ENCODE measurements at regions not wholly inside any gene's neighbourhood (a gene's known extent, or its start where the extent isn't known, plus 50 kb on each side); places are given as distances from the start of the nearest gene placed in this dataset.
A peak's percentile ranks its signal among the peaks of the same experiment; 100 is the strongest.

GRCh38 chr2:58432491-58433170, 191.5 kb upstream of the FANCL start:
- Histone ChIP-seq H3K4me3 (no peak overlapping the region), H3K4me2 (no peak overlapping the region)
- POLR2A ChIA-PET (ENCODE audit: unreplicated experiment) = no interaction called here

GRCh38 chr2:58429014-58429875, 188.1 kb upstream of the FANCL start:
- H3K9me3 ChIP-seq (ENCODE audit: insufficient read depth, low read depth) = no peaks in the 10 kb centered on the region
- TF ChIP-seq EZH2 (IDR thresholded peaks at IDR 0.05; ENCODE audit: low read depth) (no peak), CTCF (conservative IDR thresholded peaks at IDR 0.05) (no peak)
- H3K9me2 ChIP-seq (ENCODE audit: insufficient read depth) = no peaks in the 10 kb centered on the region
- 0 out of 2 replicates have a peak overlapping the region, but pooled peaks have one; percentile 48 for H2AFZ ChIP-seq
- H4K20me1 ChIP-seq (ENCODE audit: insufficient read depth) = no peaks in the 10 kb centered on the region
- no peaks in the 10 kb centered on the region for H3K27me3 ChIP-seq (ENCODE audit: insufficient read depth, low read depth)
- H3K36me3 ChIP-seq (ENCODE audit: low read depth) = no peaks in the 10 kb centered on the region
- BruUV-seq (replicated peaks) = no TSS peak
- H3K4me2 ChIP-seq = peak overlapping the region; percentile 55
- H3F3A ChIP-seq (ENCODE audit: insufficient read depth, low read depth) = no peaks in the 10 kb centered on the region
- intact Hi-C loops (cut with micrococcal nuclease; ENCODE audit: unreplicated experiment) = no loop called here
- peaks cover 12% of the 10 kb centered on the region for H3K4me1 ChIP-seq (replicated peaks; ENCODE audit: insufficient read depth)
- CTCF ChIA-PET = no interaction called here
- H3K27ac ChIP-seq = no peak overlapping the region
- DNase-seq = no peak
- H3K4me3 ChIP-seq = peak overlapping the region; percentile 25; the same call in 1 of the 2 replicates
- POLR2A ChIA-PET (ENCODE audit: unreplicated experiment) = no interaction called here
- H3K79me2 ChIP-seq (ENCODE audit: low read depth) = no peaks in the 10 kb centered on the region

More at GRCh38 chr2:58432491-58433170, 191.5 kb upstream of the FANCL start:
- Histone ChIP-seq H2AFZ (no peak overlapping the region), H3K36me3 (ENCODE audit: low read depth) (no peaks in the 10 kb centered on the region), H3K27ac (no peak overlapping the region), H3F3A (ENCODE audit: insufficient read depth, low read depth) (no peaks in the 10 kb centered on the region), H3K27me3 (ENCODE audit: insufficient read depth, low read depth) (no peaks in the 10 kb centered on the region), H4K20me1 (ENCODE audit: insufficient read depth) (no peaks in the 10 kb centered on the region), H3K79me2 (ENCODE audit: low read depth) (no peaks in the 10 kb centered on the region), H3K9me2 (ENCODE audit: insufficient read depth) (no peaks in the 10 kb centered on the region), H3K4me1 (replicated peaks; ENCODE audit: insufficient read depth) (peaks cover 2% of the 10 kb centered on the region; the same call in 1 of the 2 replicates), H3K9me3 (ENCODE audit: insufficient read depth, low read depth) (no peaks in the 10 kb centered on the region)
- intact Hi-C loops (cut with micrococcal nuclease; ENCODE audit: unreplicated experiment) = no loop called here
- no peak for DNase-seq
- CTCF ChIA-PET = no interaction called here
- TF ChIP-seq CTCF (conservative IDR thresholded peaks at IDR 0.05) = no peak
- no peak for TF ChIP-seq EZH2 (IDR thresholded peaks at IDR 0.05; ENCODE audit: low read depth)
- no TSS peak for BruUV-seq (replicated peaks)

- H3F3A ChIP-seq (ENCODE audit: insufficient read depth, low read depth) = no peaks in the 10 kb centered on the region
- no peaks in the 10 kb centered on the region for H3K9me3 ChIP-seq (ENCODE audit: insufficient read depth, low read depth)
- peak in 1 of 2 experiments; percentile 37 for DNase-seq
- H3K36me3 ChIP-seq (ENCODE audit: low read depth) = no peaks in the 10 kb centered on the region
- H3K27me3 ChIP-seq (ENCODE audit: insufficient read depth, low read depth) = no peaks in the 10 kb centered on the region
- BruUV-seq (replicated peaks) = no TSS peak
- no peak overlapping the region for H3K27ac ChIP-seq
- H3K4me3 ChIP-seq = peak overlapping the region; percentile 63
- H3K9me2 ChIP-seq (ENCODE audit: insufficient read depth) = no peaks in the 10 kb centered on the region
- ChIA-PET POLR2A (ENCODE audit: unreplicated experiment) (no interaction called here), CTCF (no interaction called here)
- peaks cover 12% of the 10 kb centered on the region for H3K4me1 ChIP-seq (replicated peaks; ENCODE audit: insufficient read depth)
- H3K4me2 ChIP-seq = peak overlapping the region; percentile 96
- H3K79me2 ChIP-seq (ENCODE audit: low read depth) = no peaks in the 10 kb centered on the region
- peak overlapping the region; percentile 86 for H2AFZ ChIP-seq
- no peaks in the 10 kb centered on the region for H4K20me1 ChIP-seq (ENCODE audit: insufficient read depth)
- intact Hi-C loops (cut with micrococcal nuclease; ENCODE audit: unreplicated experiment) = no loop called here
- TF ChIP-seq CTCF (conservative IDR thresholded peaks at IDR 0.05) = no peak
- no peak for TF ChIP-seq EZH2 (IDR thresholded peaks at IDR 0.05; ENCODE audit: low read depth)
Measured at GRCh38 chr2:58428096-58429013, 187.2 kb upstream of the FANCL start.

Data from PC-9 (cell line).